ENCODE measurements at regions not wholly inside any gene's neighbourhood (a gene's known extent, or its start where the extent isn't known, plus 50 kb on each side); places are given as distances from the start of the nearest gene placed in this dataset.
"Not testable (repeated sequence)": the region's sequence is repeated elsewhere in the genome, so short reads cannot be mapped to it uniquely, and the experiment has no call there.

DNA sequence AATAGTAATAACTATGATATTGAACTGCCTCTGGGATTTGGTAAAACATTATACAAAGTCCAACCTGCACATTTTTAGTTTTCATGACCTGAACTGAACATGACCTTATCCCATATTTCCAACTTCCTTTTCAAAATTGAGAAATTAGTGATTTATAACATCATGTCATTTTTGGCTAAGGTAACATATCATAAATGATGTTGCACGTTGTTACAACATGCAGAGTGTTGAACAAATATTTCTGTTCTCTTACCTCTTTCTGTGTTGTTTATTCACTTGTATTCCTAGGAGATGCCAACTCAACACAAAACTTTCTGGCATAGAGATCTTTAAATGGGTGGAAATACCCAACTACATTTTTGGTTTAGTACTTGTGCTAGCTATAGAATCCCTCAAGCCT lies 496.0 kb downstream of the SLC6A15 start:
- Histone ChIP-seq H3K9me3 (ENCODE audit: insufficient read depth, low read depth, low read length) (no peaks in the 10 kb centered on the region), H3K9ac (ENCODE audit: low read depth, low read length) (no peak overlapping the region), H3K27ac (ENCODE audit: low read depth, low read length) (no peak overlapping the region), H3K36me3 (ENCODE audit: insufficient read depth, low read length) (no peaks in the 10 kb centered on the region), H3K4me3 (ENCODE audit: low read length) (no peak overlapping the region), H3K27me3 (ENCODE audit: insufficient read depth, low read length) (no peaks in the 10 kb centered on the region), H3K4me1 (ENCODE audit: insufficient read depth, low read length) (no peaks in the 10 kb centered on the region)
- 80% methylated on average over 1 of the region's 1 CpG for WGBS

DNA sequence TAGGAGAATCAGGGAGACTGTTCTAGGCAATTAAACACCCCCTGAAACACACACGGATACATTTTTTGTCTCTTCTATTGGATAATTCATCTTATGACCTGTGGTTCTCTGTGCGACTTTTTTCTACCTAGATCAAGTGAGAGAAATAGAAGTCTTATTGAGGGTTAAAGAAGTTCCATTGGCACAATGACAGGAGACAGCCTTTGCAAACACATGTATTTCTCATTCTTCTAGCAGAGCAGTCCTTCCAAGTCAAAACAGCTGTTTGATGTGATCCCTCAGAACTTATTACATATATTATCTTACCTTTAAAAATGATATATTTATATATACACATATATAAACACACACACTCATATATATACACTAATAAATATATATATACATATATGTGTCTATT lies 496.7 kb downstream of the SLC6A15 start:
- Histone ChIP-seq H3K9ac (ENCODE audit: low read depth, low read length) (no peak overlapping the region), H3K27ac (ENCODE audit: low read depth, low read length) (no peak overlapping the region), H3K9me3 (ENCODE audit: insufficient read depth, low read depth, low read length) (no peaks in the 10 kb centered on the region), H3K27me3 (ENCODE audit: insufficient read depth, low read length) (no peaks in the 10 kb centered on the region), H3K36me3 (ENCODE audit: insufficient read depth, low read length) (no peaks in the 10 kb centered on the region), H3K4me3 (ENCODE audit: low read length) (no peak overlapping the region), H3K4me1 (ENCODE audit: insufficient read depth, low read length) (no peaks in the 10 kb centered on the region)
- WGBS, result 97% methylated on average over 2 of the region's 2 CpGs

DNA sequence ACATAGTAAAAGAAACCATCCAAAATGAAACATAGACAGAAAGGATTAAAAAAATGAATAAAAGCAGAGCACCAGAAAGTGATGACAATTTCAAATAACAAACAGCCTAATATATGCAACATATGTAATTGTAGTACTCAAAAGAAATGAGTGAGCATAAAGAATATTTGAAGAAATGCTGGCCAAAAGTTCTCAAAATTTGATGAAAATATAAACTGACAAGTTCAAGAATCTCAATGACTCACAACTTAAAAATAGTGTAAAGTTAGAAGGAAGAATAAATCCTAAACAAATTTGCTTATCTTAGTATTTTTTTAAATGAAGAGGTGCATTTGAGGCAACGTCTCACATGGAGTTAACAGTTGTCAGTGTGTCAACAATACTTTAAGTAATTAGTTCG lies 498.9 kb downstream of the SLC6A15 start:
- no peaks in the 10 kb centered on the region for H3K36me3 ChIP-seq (ENCODE audit: insufficient read depth, low read length)
- H3K27ac ChIP-seq (ENCODE audit: low read depth, low read length), result no peak overlapping the region
- no peaks in the 10 kb centered on the region for H3K4me1 ChIP-seq (ENCODE audit: insufficient read depth, low read length)
- no peaks in the 10 kb centered on the region for H3K27me3 ChIP-seq (ENCODE audit: insufficient read depth, low read length)
- H3K4me3 ChIP-seq (ENCODE audit: low read length), result no peak overlapping the region
- H3K9ac ChIP-seq (ENCODE audit: low read depth, low read length), result no peak overlapping the region
- no peaks in the 10 kb centered on the region for H3K9me3 ChIP-seq (ENCODE audit: insufficient read depth, low read depth, low read length)
- WGBS, result 100% methylated on average over 1 of the region's 2 CpGs

DNA sequence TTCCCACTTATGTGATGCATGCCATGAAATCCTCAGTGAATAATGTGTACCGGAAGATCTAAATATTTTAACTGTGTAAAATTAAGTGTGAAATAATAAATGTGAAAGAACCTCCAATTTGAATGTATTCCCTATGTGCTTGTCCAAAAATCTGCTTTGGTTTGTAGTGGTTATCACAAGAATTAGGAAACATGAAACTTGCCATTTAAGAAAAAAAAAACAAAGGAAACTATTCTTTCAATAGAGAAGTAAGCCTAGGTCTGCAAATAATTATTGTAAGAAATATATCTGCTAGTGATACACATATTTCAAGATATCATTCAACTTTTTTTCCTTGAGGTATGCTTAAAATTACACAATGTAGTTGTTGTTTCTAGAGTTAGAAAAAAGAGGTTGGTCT lies 500.4 kb downstream of the SLC6A15 start:
- Histone ChIP-seq H3K4me3 (ENCODE audit: low read length) (no peak overlapping the region), H3K4me1 (ENCODE audit: insufficient read depth, low read length) (no peaks in the 10 kb centered on the region), H3K9me3 (ENCODE audit: insufficient read depth, low read depth, low read length) (no peaks in the 10 kb centered on the region), H3K9ac (ENCODE audit: low read depth, low read length) (no peak overlapping the region), H3K27ac (ENCODE audit: low read depth, low read length) (no peak overlapping the region), H3K27me3 (ENCODE audit: insufficient read depth, low read length) (no peaks in the 10 kb centered on the region), H3K36me3 (ENCODE audit: insufficient read depth, low read length) (no peaks in the 10 kb centered on the region)
- WGBS, result 94% methylated on average over 1 of the region's 1 CpG

DNA sequence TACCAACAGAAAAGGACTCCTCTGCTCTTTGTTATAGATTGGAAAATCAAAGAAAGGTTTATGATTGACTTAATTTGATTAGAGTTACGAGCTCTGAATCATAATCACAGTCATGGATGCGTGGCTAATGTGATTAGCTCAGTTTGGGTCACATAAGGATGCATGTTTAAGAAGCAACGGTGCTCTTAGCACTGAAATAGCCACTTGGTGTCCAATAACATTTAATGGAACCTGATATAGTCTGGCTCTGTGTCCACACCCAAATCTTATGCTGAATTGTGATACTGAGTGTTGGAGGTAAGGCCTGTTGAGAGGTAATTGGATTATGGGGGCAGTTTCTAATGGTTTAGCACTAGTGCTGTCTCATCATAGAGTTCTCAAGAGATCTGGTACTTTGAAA lies 501.6 kb downstream of the SLC6A15 start:
- no peaks in the 10 kb centered on the region for H3K36me3 ChIP-seq (ENCODE audit: insufficient read depth, low read length)
- H3K9ac ChIP-seq (ENCODE audit: low read depth, low read length), result no peak overlapping the region
- no peaks in the 10 kb centered on the region for H3K4me1 ChIP-seq (ENCODE audit: insufficient read depth, low read length)
- no peaks in the 10 kb centered on the region for H3K9me3 ChIP-seq (ENCODE audit: insufficient read depth, low read depth, low read length)
- 92% methylated on average over 3 of the region's 3 CpGs for WGBS
- no peak overlapping the region for H3K27ac ChIP-seq (ENCODE audit: low read depth, low read length)
- no peaks in the 10 kb centered on the region for H3K27me3 ChIP-seq (ENCODE audit: insufficient read depth, low read length)
- no peak overlapping the region for H3K4me3 ChIP-seq (ENCODE audit: low read length)

DNA sequence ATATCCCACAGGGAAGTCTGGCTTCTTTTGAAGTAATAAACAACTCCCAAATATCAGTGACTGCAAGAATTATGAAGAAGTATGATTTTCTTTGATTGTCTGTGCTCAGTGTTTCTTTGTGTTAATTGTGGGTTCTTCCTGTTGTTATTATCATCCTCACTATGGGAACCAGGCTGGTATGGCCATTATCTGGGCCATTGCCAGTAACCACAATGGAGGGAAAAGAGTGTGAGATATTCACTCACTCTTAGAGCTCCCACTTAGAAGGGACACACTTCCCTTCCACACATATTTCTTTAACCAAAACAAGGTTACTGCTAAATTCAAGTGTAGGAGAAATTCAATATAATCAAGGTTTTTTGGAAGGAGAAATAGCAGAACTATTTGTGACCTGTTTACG lies 503.7 kb downstream of the SLC6A15 start:
- Histone ChIP-seq H3K4me3 (ENCODE audit: low read length) (no peak overlapping the region), H3K9ac (ENCODE audit: low read depth, low read length) (no peak overlapping the region), H3K9me3 (ENCODE audit: insufficient read depth, low read depth, low read length) (no peaks in the 10 kb centered on the region), H3K27me3 (ENCODE audit: insufficient read depth, low read length) (no peaks in the 10 kb centered on the region), H3K36me3 (ENCODE audit: insufficient read depth, low read length) (no peaks in the 10 kb centered on the region), H3K27ac (ENCODE audit: low read depth, low read length) (no peak overlapping the region), H3K4me1 (ENCODE audit: insufficient read depth, low read length) (no peaks in the 10 kb centered on the region)
- WGBS, result no CpG with 5 or more reads among the region's 1 CpG

DNA sequence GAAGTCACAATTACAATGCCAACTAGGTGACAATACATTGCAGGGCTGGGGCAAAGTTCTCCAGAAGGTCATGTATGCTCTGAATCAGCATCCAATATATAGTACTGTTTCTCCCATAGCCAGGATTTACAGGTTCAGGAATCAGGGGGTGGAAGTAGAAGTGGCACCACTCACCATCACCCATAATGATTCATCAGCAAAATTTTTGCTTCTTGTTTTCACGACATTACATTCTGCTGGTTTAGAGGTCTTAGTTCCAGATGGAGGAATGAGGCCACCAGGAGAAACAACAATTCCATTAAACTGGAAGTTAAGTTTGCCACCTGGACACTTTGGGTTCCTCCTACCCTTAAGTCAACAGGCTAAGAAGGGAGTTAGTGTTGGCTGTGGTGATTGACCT lies 505.9 kb downstream of the SLC6A15 start:
- not testable (repeated sequence) for H3K27ac ChIP-seq (ENCODE audit: low read depth, low read length); H3K4me1 ChIP-seq (ENCODE audit: insufficient read depth, low read length); H3K9me3 ChIP-seq (ENCODE audit: insufficient read depth, low read depth, low read length); H3K36me3 ChIP-seq (ENCODE audit: insufficient read depth, low read length); H3K4me3 ChIP-seq (ENCODE audit: low read length); H3K27me3 ChIP-seq (ENCODE audit: insufficient read depth, low read length); H3K9ac ChIP-seq (ENCODE audit: low read depth, low read length)
- 100% methylated on average over 1 of the region's 1 CpG for WGBS

DNA sequence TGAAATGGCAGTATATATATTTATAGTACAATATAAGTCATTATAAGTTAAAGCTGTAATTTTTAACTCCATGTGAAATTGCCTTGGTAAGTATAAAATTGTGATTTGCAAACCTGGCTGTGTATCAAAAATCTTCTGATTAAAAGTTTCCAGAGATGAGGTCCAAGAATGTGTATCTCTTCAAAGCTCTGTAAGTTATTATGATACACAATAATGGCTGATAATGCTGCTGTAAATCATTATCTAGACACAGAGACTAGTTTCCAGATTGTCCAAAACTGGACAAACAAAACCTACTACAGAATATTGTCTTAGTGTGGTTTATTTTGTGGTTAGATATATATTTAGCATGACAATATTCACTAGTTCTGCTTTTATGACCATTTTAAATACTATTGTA lies 514.8 kb downstream of the SLC6A15 start:
- no peaks in the 10 kb centered on the region for H3K9me3 ChIP-seq (ENCODE audit: insufficient read depth, low read depth, low read length)
- no peak overlapping the region for H3K27ac ChIP-seq (ENCODE audit: low read depth, low read length)
- H3K4me3 ChIP-seq (ENCODE audit: low read length), result no peak overlapping the region
- H3K27me3 ChIP-seq (ENCODE audit: insufficient read depth, low read length), result no peaks in the 10 kb centered on the region
- H3K36me3 ChIP-seq (ENCODE audit: insufficient read depth, low read length), result no peaks in the 10 kb centered on the region
- no peaks in the 10 kb centered on the region for H3K4me1 ChIP-seq (ENCODE audit: insufficient read depth, low read length)
- no peak overlapping the region for H3K9ac ChIP-seq (ENCODE audit: low read depth, low read length)

DNA sequence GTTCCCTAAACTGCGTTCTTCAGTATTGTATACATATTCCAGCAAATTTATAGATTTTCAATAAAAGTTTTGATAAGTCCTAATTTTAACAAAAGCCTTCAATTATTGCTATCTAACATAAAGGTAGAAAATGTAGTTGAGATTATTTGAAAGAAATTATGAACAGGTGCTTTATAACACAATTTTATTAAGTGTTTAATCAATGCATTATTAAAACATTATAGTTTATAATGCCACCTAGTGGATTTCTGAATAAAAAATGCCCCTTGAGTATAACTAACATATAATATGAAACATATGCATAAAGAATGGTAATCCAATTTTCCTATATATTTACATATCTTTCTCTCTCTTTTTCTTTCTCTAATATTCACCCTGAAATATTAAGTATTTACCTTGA lies 515.3 kb downstream of the SLC6A15 start:
- H3K27me3 ChIP-seq (ENCODE audit: insufficient read depth, low read length), result no peaks in the 10 kb centered on the region
- WGBS, result no CpG with 5 or more reads among the region's 1 CpG
- H3K4me1 ChIP-seq (ENCODE audit: insufficient read depth, low read length), result no peaks in the 10 kb centered on the region
- H3K9ac ChIP-seq (ENCODE audit: low read depth, low read length), result no peak overlapping the region
- H3K4me3 ChIP-seq (ENCODE audit: low read length), result no peak overlapping the region
- H3K27ac ChIP-seq (ENCODE audit: low read depth, low read length), result no peak overlapping the region
- H3K36me3 ChIP-seq (ENCODE audit: insufficient read depth, low read length), result no peaks in the 10 kb centered on the region
- H3K9me3 ChIP-seq (ENCODE audit: insufficient read depth, low read depth, low read length), result no peaks in the 10 kb centered on the region

DNA sequence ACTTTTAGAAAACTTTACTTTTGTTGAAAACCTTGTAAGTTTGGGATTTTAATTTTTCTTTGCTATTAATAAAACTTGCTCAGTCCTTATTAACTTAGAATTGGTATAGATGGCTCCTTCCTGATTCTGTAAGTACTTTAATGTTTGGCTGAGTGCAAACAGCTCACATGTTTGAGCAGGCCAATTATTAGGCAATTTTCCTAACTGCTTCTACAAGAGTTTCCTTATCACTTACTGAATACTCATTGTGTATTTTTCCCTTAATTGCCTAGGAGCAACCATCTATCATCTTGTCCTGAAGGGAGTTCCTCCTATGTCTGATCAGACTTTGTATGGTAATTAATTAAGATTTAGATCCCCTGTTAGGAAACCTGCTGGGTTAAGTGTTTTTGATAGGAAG lies 521.4 kb downstream of the SLC6A15 start:
- not testable (repeated sequence) for H3K4me3 ChIP-seq (ENCODE audit: low read length); H3K4me1 ChIP-seq (ENCODE audit: insufficient read depth, low read length); H3K27me3 ChIP-seq (ENCODE audit: insufficient read depth, low read length); H3K9ac ChIP-seq (ENCODE audit: low read depth, low read length); H3K36me3 ChIP-seq (ENCODE audit: insufficient read depth, low read length); H3K27ac ChIP-seq (ENCODE audit: low read depth, low read length)
- H3K9me3 ChIP-seq (ENCODE audit: insufficient read depth, low read depth, low read length), result peaks cover 14% of the 10 kb centered on the region

DNA sequence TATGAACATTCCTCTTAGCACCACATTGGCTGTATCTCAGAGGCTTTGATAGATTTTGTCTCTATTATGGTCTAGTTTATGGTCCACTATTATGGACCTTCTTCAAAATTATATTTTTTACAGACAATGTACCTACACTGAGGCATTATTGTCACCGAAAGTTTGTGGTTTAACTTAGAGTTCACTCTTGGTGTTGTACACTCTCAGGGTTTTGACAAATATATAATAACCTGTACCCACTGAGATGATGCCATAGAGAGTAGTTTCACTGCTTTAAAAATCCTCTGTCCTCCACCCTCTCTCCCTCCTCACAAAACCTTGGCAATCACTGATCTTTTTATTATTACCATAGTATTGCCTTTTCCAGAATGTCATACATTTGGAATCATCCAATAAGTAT lies 528.2 kb downstream of the SLC6A15 start:
- no peaks in the 10 kb centered on the region for H3K4me1 ChIP-seq (ENCODE audit: insufficient read depth, low read length)
- no peak overlapping the region for H3K4me3 ChIP-seq (ENCODE audit: low read length)
- no peaks in the 10 kb centered on the region for H3K36me3 ChIP-seq (ENCODE audit: insufficient read depth, low read length)
- no peak overlapping the region for H3K9ac ChIP-seq (ENCODE audit: low read depth, low read length)
- no peak overlapping the region for H3K27ac ChIP-seq (ENCODE audit: low read depth, low read length)
- no CpG with 5 or more reads among the region's 1 CpG for WGBS
- no peaks in the 10 kb centered on the region for H3K27me3 ChIP-seq (ENCODE audit: insufficient read depth, low read length)
- H3K9me3 ChIP-seq (ENCODE audit: insufficient read depth, low read depth, low read length), result no peaks in the 10 kb centered on the region

DNA sequence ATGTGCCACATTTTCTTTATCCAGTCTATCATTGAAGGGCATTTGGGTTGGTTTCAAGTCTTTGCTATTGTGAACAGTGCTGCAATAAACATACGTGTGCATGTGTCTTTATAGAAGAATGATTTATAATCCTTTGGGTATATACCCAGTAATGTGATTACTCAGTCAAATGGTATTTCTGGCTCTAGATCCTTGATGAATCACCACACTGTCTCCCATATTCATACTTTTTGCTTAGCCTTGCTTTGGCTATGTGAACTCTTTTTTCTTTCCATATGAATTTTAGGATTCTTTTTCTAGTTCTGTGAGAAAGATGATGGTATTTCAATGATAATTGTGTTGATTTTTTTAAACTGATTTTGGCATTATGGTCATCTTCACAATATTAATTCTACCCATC lies 530.1 kb downstream of the SLC6A15 start:
- H3K27ac ChIP-seq (ENCODE audit: low read depth, low read length); H3K9ac ChIP-seq (ENCODE audit: low read depth, low read length); H3K27me3 ChIP-seq (ENCODE audit: insufficient read depth, low read length); H3K36me3 ChIP-seq (ENCODE audit: insufficient read depth, low read length); H3K9me3 ChIP-seq (ENCODE audit: insufficient read depth, low read depth, low read length); H3K4me1 ChIP-seq (ENCODE audit: insufficient read depth, low read length); H3K4me3 ChIP-seq (ENCODE audit: low read length): not testable (repeated sequence)
- WGBS, result 100% methylated on average over 1 of the region's 1 CpG

All from HUES64 (cell line).